ENCODE measurements at regions not wholly inside any gene's neighbourhood (a gene's known extent, or its start where the extent isn't known, plus 50 kb on each side); places are given as distances from the start of the nearest gene placed in this dataset.

DNA sequence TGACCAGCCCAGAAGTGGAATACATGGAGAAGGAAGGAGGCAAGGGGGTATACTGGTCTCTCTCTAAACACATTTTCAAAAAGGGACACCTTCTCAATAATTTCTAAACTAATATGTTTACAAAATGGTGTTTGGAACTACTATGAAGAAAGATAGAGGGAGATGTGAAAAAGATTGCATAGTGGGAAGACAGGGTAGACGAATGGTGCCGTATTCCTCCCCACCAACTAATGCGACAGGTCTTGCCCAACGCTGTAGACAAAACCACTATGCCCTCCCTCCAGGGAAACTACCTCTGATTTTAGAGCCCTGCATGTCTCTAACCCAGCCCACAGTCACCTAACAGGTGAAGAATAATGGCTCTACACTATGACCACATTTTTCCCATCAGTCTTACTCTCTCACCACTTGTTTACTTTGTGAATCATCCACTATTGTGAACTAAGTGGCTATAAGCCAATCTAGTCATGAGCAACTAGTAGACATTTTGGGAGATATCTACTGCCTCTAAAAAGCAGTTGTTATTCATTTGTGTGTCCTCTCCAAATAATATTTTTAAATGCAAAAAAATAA is 108.2 kb upstream of the UBE2E2 start:
- TF ChIP-seq BACH1 (IDR thresholded peaks at IDR 0.05; ENCODE audit: low read length) = no peak
- no peak for TF ChIP-seq POLR2A (IDR thresholded peaks at IDR 0.05; ENCODE audit: control extremely low read depth in 1 of 2, low read depth in 2 of 2, low read length in 2 of 2)

All from H1 (cell line).